ENCODE measurements at regions not wholly inside any gene's neighbourhood (a gene's known extent, or its start where the extent isn't known, plus 50 kb on each side); places are given as distances from the start of the nearest gene placed in this dataset.

DNA sequence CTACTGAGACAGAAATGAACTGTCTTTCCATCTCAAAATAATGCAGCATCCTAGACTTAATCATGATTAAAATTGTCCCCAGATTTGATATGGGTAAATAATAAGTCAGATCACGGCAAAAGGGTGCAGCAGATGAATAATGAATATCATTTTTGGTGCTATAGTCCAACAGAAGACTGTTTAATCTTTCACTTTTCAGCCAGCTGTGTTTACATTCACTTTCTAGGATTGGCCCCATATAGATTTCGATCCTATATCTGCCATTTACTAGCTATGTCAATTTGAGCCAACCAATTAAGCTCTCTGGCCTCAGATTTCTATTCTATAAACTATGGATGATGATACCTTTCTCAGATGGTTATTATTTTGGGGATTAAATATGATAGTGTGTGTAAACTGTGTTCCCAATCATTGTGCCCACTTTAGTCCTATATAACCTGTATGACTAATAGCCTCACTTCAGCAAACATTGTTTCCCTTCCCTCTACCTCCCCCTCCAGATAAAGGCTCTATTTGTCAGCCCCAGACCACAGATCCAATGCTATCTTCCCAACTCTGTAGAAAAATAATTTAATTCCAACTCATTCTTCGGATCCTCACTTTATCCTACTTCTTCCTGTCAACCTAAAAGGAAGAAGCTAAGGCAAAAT, 53.6 kb upstream of the NT5E start:
- H3K36me3 Mint-ChIP-seq (ENCODE audit: low read depth): no peaks in the 10 kb centered on the region
- H3K27me3 Mint-ChIP-seq: no peaks in the 10 kb centered on the region
- H3K27ac Mint-ChIP-seq: no peak overlapping the region

DNA sequence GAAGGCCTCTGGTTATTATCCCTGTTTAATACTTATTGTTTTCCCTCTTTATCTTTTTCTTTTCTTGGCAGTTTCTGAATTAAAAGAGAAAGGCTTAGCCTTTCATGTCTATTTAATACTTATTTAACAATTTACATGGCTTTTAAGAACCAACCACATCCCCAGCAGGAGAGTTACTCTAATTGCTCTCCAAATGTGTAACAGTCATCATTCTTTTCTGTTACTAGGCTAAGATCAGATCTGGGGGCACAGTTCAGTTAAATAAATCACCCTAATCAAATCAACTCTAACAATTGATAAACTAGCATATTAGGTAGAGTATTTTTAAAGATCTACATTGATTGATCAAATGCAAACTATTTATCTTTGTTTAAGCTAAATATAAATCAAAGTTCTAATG, 54.1 kb upstream of the NT5E start:
- Mint-ChIP-seq H3K36me3 (ENCODE audit: low read depth) (no peaks in the 10 kb centered on the region), H3K4me3 (no peak overlapping the region), H3K4me1 (no peaks in the 10 kb centered on the region), H3K27ac (no peak overlapping the region), H3K27me3 (no peaks in the 10 kb centered on the region)
- H3K9me3 ChIP-seq (ENCODE audit: control insufficient read depth, low read length, poor library complexity, severe bottlenecking): no peaks in the 10 kb centered on the region
- DNase-seq (no peak), ATAC-seq (no peak)

More for the DNA sequence above, 53.6 kb upstream of the NT5E start:
- no peak for DNase-seq
- ATAC-seq: no peak
- H3K4me3 Mint-ChIP-seq: no peak overlapping the region
- peaks cover 2% of the 10 kb centered on the region for H3K4me1 Mint-ChIP-seq
- H3K9me3 ChIP-seq (ENCODE audit: control insufficient read depth, low read length, poor library complexity, severe bottlenecking): no peaks in the 10 kb centered on the region

DNA sequence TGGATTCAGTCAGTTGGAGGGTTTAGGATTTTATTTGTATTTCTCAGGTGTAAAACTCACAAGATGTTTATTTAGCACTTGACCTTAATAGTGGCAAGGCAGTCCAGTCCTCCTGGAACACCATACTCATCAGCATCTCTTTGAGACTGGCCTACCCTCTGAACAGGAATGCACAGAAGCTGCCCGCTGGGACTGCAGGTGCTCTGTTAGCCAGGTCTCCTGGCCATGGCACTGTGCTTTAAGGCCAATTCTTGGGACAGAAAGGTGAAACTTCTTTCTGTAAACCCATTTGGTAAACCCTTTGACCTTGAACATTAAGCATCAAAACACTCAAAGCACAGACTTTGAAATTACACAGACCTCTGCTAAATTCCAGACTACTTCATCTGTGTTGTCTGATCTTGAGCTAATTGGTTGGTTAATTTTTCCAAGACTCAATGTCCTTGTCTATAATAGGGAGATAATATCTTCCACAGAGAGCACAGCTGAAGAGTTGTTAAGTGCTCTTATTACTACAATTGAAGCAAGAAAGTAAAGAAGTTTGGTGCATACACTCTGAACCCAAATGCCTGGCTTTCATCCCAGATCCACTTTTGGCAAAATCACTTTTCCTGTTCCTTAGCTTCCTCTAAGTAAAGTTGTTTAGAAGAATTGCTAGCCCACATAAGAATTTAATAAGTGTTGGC, 54.9 kb upstream of the NT5E start:
- DNase-seq (no peak), ATAC-seq (no peak)
- no peak overlapping the region for H3K27ac Mint-ChIP-seq
- H3K4me1 Mint-ChIP-seq: no peaks in the 10 kb centered on the region
- H3K4me3 Mint-ChIP-seq: no peak overlapping the region
- no peaks in the 10 kb centered on the region for H3K27me3 Mint-ChIP-seq
- no peaks in the 10 kb centered on the region for H3K36me3 Mint-ChIP-seq (ENCODE audit: low read depth)
- no peaks in the 10 kb centered on the region for H3K9me3 ChIP-seq (ENCODE audit: control insufficient read depth, low read length, poor library complexity, severe bottlenecking)

DNA sequence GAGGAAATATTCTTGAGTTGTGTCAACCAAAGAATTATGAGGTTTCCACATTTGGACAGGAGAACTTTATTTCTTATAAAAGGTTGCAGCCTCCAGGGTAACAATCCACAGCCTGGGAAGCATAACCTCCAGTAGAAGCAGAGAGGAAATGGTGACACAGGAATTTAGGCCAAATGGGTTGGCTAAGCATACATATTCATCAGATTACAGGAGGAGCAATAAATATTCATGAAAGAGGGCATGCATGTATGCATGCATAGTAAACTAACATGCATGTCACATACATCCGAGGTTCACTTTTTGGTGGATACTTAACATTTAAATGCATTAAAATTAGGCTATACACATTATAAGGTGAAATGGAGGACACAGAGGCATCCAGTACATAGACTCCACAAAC, 55.7 kb upstream of the NT5E start:
- no peaks in the 10 kb centered on the region for H3K4me1 Mint-ChIP-seq
- H3K9me3 ChIP-seq (ENCODE audit: control insufficient read depth, low read length, poor library complexity, severe bottlenecking): no peaks in the 10 kb centered on the region
- no peak overlapping the region for H3K27ac Mint-ChIP-seq
- no peak for DNase-seq
- no peak overlapping the region for H3K4me3 Mint-ChIP-seq
- peaks cover under 1% of the 10 kb centered on the region for H3K27me3 Mint-ChIP-seq
- no peak for ATAC-seq
- no peaks in the 10 kb centered on the region for H3K36me3 Mint-ChIP-seq (ENCODE audit: low read depth)

DNA sequence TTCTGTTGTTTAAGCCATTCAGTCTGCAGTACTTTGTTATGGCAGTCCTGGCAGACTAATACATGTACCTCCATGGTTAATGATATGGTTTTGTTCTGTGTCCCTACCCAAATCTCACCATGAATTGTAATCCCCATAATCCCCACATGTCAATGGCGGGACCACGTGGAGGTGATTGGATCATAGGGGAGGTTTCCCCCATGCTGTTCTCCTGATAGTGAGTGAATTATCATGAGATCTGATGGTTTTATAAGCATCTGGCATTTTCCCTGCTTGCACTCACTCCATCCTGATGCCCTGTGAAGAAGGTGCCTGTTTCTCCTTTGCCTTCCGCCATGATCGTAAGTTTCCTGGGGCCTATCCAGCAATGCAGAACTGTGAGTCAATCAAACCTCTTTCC, 57.5 kb upstream of the NT5E start:
- no peak for DNase-seq
- no peaks in the 10 kb centered on the region for H3K9me3 ChIP-seq (ENCODE audit: control insufficient read depth, low read length, poor library complexity, severe bottlenecking)
- Mint-ChIP-seq H3K27ac (no peak overlapping the region), H3K4me3 (no peak overlapping the region), H3K4me1 (no peaks in the 10 kb centered on the region), H3K36me3 (ENCODE audit: low read depth) (peaks cover 2% of the 10 kb centered on the region), H3K27me3 (peaks cover 19% of the 10 kb centered on the region)
- no peak for ATAC-seq

DNA sequence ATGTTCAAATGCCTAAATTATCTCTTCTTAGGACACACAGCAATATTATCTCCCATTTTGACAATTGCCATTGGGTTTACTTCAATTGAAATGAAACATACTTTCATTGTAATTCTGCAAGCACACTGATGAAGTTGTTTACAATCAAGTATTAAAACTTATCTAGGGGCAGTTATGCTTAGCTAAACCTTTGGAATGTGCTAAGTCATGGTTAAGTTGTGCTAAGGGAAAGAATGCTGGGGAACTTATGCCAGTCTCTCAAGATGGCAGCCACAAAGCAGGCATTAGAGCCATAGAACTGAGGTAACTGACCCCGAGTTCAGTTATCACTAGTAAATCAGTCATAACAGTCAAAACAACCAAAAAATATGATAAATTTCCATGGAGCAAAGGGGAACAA, 59.1 kb upstream of the NT5E start:
- H3K4me3 Mint-ChIP-seq: no peak overlapping the region
- no peak overlapping the region for H3K27ac Mint-ChIP-seq
- H3K9me3 ChIP-seq (ENCODE audit: control insufficient read depth, low read length, poor library complexity, severe bottlenecking): no peaks in the 10 kb centered on the region
- H3K4me1 Mint-ChIP-seq: no peaks in the 10 kb centered on the region
- DNase-seq: no peak
- H3K36me3 Mint-ChIP-seq (ENCODE audit: low read depth): peaks cover 2% of the 10 kb centered on the region
- peaks cover 23% of the 10 kb centered on the region for H3K27me3 Mint-ChIP-seq
- no peak for ATAC-seq

DNA sequence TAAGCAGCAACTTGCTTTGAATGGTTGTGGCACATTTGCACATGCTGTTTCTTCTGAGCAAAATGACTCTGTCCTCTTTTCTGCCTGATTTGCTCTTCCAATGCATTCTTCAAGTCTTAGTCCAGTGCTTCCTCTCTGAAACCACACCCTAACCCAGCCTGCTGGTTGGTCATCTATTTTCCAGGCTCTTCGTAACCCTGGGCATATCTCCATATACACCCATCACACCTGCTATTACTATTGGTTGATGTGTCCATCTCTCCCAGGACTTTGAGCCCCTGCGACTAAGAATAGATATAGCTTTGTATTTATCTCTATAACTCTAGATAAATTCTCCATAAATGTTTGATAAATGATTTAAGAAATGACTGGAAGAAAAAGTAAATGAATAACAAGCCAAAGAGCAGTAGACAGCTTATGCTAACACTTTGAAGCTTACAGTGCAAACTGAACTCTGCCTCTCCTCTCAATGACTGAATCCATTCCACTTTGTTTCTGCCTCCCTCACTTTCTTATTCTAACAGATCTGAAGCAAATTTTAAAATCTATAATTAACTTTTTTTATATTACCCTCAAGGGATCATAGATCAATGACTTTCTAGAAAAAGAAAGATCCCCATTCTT, 59.7 kb upstream of the NT5E start:
- no peak overlapping the region for H3K27ac Mint-ChIP-seq
- DNase-seq (no peak), ATAC-seq (no peak)
- H3K4me1 Mint-ChIP-seq: no peaks in the 10 kb centered on the region
- peaks cover 2% of the 10 kb centered on the region for H3K36me3 Mint-ChIP-seq (ENCODE audit: low read depth)
- H3K27me3 Mint-ChIP-seq: peaks cover 25% of the 10 kb centered on the region
- no peaks in the 10 kb centered on the region for H3K9me3 ChIP-seq (ENCODE audit: control insufficient read depth, low read length, poor library complexity, severe bottlenecking)
- H3K4me3 Mint-ChIP-seq: no peak overlapping the region

DNA sequence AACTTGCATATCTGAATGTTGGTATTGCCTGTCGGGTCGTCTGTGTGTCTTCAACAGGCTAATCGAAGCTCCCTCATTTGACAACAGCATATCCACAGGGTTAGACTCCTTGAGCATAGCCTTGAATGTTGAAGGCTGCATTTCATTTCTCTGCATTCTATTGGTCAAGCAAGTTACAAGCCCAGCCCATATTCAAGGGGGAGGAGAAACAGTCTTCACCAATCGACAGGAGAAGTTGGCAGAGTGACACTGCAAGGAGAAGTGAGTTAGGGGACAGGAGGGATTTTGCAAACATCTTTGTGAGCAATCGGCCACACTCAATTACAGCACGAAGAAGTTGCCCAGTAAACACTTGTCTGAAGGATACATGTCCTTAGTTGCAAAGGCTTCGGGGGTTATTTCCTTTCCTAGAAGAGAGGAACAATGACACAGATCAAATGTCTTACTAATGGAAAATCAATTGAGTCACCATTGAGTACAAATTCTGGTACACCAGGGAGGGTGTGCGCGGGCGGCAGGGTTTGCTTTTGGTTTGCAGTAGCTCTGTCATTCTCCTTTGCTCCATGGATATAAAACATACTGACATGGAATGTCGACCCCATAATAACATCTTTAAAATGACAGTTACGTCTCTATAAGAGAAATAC, 60.6 kb upstream of the NT5E start:
- Mint-ChIP-seq H3K27ac (no peak overlapping the region), H3K4me3 (no peak overlapping the region), H3K4me1 (no peaks in the 10 kb centered on the region), H3K27me3 (peaks cover 25% of the 10 kb centered on the region), H3K36me3 (ENCODE audit: low read depth) (peaks cover 4% of the 10 kb centered on the region)
- ATAC-seq (no peak), DNase-seq (no peak)
- H3K9me3 ChIP-seq (ENCODE audit: control insufficient read depth, low read length, poor library complexity, severe bottlenecking): no peaks in the 10 kb centered on the region

DNA sequence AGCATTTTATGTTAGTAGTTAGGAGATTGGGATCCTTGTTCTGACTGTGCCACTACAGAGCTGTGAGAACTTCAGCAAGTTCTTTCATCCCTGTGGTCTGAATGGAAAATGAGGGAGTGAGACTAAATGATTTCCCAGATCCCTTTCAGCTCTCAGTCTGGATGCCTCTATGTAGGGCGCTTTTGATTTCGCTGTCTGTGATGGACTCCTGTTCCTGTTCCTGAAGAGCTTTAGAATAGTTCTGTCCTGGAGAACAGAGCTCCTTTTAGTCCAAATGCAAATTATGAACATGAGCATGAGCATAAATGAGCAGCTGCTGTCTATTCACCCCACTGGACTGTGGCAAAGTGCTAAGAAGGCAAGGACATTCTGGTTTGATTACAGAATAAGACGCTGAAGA, 61.4 kb upstream of the NT5E start:
- Mint-ChIP-seq H3K27me3 (peaks cover 25% of the 10 kb centered on the region), H3K27ac (no peak overlapping the region), H3K36me3 (ENCODE audit: low read depth) (peaks cover 4% of the 10 kb centered on the region), H3K4me1 (no peaks in the 10 kb centered on the region), H3K4me3 (no peak overlapping the region)
- no peak for DNase-seq
- ATAC-seq: no peak
- no peaks in the 10 kb centered on the region for H3K9me3 ChIP-seq (ENCODE audit: control insufficient read depth, low read length, poor library complexity, severe bottlenecking)

DNA sequence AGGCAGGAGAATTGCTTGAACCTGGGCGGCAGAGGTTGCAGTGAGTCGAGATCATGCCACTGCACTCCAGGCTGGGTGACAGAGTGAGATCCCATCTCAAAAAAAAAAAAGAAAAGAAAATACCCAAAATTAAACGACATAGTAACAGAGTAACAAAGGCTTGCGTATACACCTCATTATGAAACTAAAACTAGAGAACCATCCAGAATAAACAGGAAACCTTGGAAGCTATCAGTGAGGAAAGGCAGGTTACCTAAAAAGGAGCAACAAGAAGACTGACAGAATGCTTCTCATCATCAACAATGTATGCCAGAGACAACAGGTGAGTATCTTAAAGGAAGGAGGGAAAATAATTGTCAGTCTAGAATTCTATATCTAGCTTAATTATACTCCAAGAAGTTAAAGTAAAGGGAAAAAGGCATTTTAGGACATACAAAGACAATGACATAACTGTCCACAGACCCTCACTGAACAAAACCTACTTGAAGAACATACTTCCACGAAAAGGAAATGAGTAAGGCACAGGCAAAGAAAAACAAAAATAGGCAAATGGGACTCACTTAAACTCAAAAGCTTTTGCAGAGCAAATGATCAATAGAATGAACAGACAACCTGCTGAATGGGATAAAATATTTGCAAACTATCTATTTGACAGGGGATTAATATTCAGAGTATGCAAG, 64.1 kb upstream of the NT5E start:
- ATAC-seq: no peak
- Mint-ChIP-seq H3K4me3 (no peak overlapping the region), H3K27ac (no peak overlapping the region), H3K4me1 (no peaks in the 10 kb centered on the region), H3K36me3 (ENCODE audit: low read depth) (peaks cover 4% of the 10 kb centered on the region), H3K27me3 (peaks cover 25% of the 10 kb centered on the region)
- H3K9me3 ChIP-seq (ENCODE audit: control insufficient read depth, low read length, poor library complexity, severe bottlenecking): no peaks in the 10 kb centered on the region
- no peak for DNase-seq

DNA sequence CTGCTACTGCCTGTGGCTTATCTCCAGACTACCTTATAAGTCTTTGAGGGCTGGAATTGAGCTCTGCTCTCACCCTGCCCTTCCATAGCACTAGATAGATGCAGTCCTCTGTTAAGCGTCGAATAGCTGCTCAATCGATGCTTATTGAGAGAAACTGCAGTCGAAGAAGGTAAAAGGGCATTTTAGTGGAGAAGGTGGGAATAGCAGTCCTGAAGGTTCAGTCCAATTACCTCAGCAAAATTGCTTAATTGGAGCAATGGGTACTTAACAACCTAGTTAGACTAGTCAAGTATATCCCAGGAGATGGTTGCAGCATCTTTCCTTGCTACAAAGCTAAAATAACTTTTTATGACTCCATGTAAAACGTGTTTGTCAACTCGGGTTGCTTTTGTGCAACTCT, 66.8 kb upstream of the NT5E start:
- H3K4me3 Mint-ChIP-seq: no peak overlapping the region
- no peak for DNase-seq
- no peak overlapping the region for H3K27ac Mint-ChIP-seq
- no peaks in the 10 kb centered on the region for H3K9me3 ChIP-seq (ENCODE audit: control insufficient read depth, low read length, poor library complexity, severe bottlenecking)
- no peaks in the 10 kb centered on the region for H3K4me1 Mint-ChIP-seq
- peaks cover 4% of the 10 kb centered on the region for H3K36me3 Mint-ChIP-seq (ENCODE audit: low read depth)
- no peak for ATAC-seq
- H3K27me3 Mint-ChIP-seq: peaks cover 13% of the 10 kb centered on the region

DNA sequence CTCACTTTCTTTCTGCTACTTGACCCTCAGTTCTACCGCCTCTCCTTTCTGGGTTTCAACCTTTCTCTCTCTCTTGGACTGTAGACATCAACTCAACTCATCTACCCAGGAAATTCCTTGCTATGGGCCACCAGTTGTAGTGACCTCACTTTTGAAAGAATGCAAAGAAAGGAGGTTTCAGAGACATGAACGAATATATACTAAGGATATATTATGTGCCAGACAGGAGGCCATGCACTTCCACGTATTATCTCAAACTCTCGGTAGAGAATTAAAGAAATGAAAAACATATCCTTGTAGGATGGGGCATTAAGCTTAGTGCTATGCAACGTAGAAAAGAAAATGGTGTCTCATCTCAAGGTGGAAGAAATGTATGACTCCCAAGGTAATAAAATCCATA, 67.3 kb upstream of the NT5E start:
- Mint-ChIP-seq H3K27ac (no peak overlapping the region), H3K27me3 (peaks cover 8% of the 10 kb centered on the region), H3K4me3 (no peak overlapping the region), H3K36me3 (ENCODE audit: low read depth) (peaks cover 3% of the 10 kb centered on the region), H3K4me1 (no peaks in the 10 kb centered on the region)
- no peaks in the 10 kb centered on the region for H3K9me3 ChIP-seq (ENCODE audit: control insufficient read depth, low read length, poor library complexity, severe bottlenecking)
- ATAC-seq (no peak), DNase-seq (no peak)

DNA sequence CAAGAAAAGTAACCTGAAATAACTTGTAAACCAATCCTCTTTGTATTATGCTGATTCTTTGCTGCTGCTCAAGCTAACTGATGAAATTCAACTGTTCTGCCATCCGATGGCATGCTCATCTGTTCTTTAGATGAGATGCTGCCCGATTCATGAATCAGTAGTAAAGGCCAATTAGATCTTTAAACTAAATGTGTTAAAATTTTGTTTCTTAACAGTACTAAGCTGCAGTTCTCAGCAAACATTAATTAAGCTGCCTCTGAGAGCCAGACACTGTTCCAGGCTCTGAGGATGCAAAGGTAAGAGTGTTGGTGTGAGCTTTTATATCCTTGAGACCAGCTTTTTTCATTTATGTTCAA, 77.0 kb upstream of the NT5E start:
- no peaks in the 10 kb centered on the region for H3K9me3 ChIP-seq (ENCODE audit: control insufficient read depth, low read length, poor library complexity, severe bottlenecking)
- H3K4me1 Mint-ChIP-seq: no peaks in the 10 kb centered on the region
- no peak overlapping the region for H3K27ac Mint-ChIP-seq

More for the DNA sequence above, 77.0 kb upstream of the NT5E start:
- Mint-ChIP-seq H3K36me3 (ENCODE audit: low read depth) (no peaks in the 10 kb centered on the region), H3K4me3 (no peak overlapping the region), H3K27me3 (peaks cover 6% of the 10 kb centered on the region)
- DNase-seq (no peak), ATAC-seq (no peak)
